Astrocyte (in vitro differentiated cells and primary cell): ENCODE measurements at regions not wholly inside any gene's neighbourhood (a gene's known extent, or its start where the extent isn't known, plus 50 kb on each side); places are given as distances from the start of the nearest gene placed in this dataset.

Experiments used
- DNase-seq: peaks from one replicate; pipeline ENCODE4 v3.0.0-alpha.2; 2010; ENCODE audit warnings: low read depth
- FAIRE-seq: peaks from 2 replicates; lab custom pipeline; 2011; peaks lifted over from hg19 to GRCh38; lab: Jason Lieb, UNC
- H2AFZ ChIP-seq: 2 replicates; pipeline ENCODE4 v1.6.0; 2012; ENCODE audit warnings: low read depth, low read length, inconsistent platforms
- H3K27ac ChIP-seq: 2 replicates; pipeline ENCODE4 v1.5.1; 2011; ENCODE audit warnings: low read depth, low read length, inconsistent platforms
- H3K27me3 ChIP-seq: 2 replicates; pipeline ENCODE4 v1.6.0; 2011; ENCODE audit warnings: low read length, inconsistent platforms; ENCODE audit not compliant: insufficient read depth
- H3K36me3 ChIP-seq: 2 replicates; pipeline ENCODE4 v1.5.1; 2011; ENCODE audit warnings: low read length, inconsistent platforms; ENCODE audit not compliant: insufficient read depth
- H3K4me1 ChIP-seq: 2 replicates; pipeline ENCODE4 v1.5.1; 2011; ENCODE audit warnings: low read length, inconsistent platforms; ENCODE audit not compliant: insufficient read depth
- H3K4me2 ChIP-seq: 2 replicates; pipeline ENCODE4 v1.6.0; 2012; ENCODE audit warnings: low read length, inconsistent platforms
- H3K4me3 ChIP-seq: 2 replicates; pipeline ENCODE4 v1.5.1; 2011; ENCODE audit warnings: low read depth, mild to moderate bottlenecking, low read length, inconsistent platforms; ENCODE audit not compliant: insufficient read depth
- H3K79me2 ChIP-seq: 2 replicates; pipeline ENCODE4 v1.6.0; 2012; ENCODE audit warnings: mild to moderate bottlenecking, low read length, inconsistent platforms; ENCODE audit not compliant: insufficient read depth
- H3K9ac ChIP-seq: 2 replicates; pipeline ENCODE4 v1.6.0; 2012; ENCODE audit warnings: mild to moderate bottlenecking, low read length, inconsistent platforms
- H3K9me3 ChIP-seq: 2 replicates; pipeline ENCODE4 v1.5.1; 2012; ENCODE audit warnings: low read depth, mild to moderate bottlenecking, low read length, inconsistent platforms; ENCODE audit not compliant: insufficient read depth
- H4K20me1 ChIP-seq: 2 replicates; pipeline ENCODE4 v1.6.0; 2012; ENCODE audit warnings: low read length, inconsistent platforms; ENCODE audit not compliant: insufficient read depth
- H3K27ac Mint-ChIP-seq: one replicate; pipeline ENCODE4 v1.8.0; 2021; ENCODE audit warnings: mild to moderate bottlenecking, mixed read lengths; ENCODE audit not compliant: unreplicated experiment
- H3K27me3 Mint-ChIP-seq: one replicate; pipeline ENCODE4 v1.8.0; 2021; ENCODE audit warnings: low read depth, mixed read lengths; ENCODE audit not compliant: unreplicated experiment
- H3K36me3 Mint-ChIP-seq: one replicate; pipeline ENCODE4 v1.8.0; 2021; ENCODE audit warnings: low read depth, mixed read lengths; ENCODE audit not compliant: unreplicated experiment
- H3K4me1 Mint-ChIP-seq: one replicate; pipeline ENCODE4 v1.8.0; 2021; ENCODE audit warnings: low read depth, mixed read lengths; ENCODE audit not compliant: unreplicated experiment
- H3K4me3 Mint-ChIP-seq: one replicate; pipeline ENCODE4 v1.8.0; 2021; ENCODE audit warnings: mild to moderate bottlenecking, moderate library complexity, mixed read lengths; ENCODE audit not compliant: unreplicated experiment
- H3K9me3 Mint-ChIP-seq: one replicate; pipeline ENCODE4 v1.8.0; 2021; ENCODE audit warnings: mild to moderate bottlenecking, mixed read lengths; ENCODE audit not compliant: unreplicated experiment
- CTCF ChIP-seq: IDR thresholded peaks from 2 replicates; pipeline ENCODE4 v1.5.1; 2011; ENCODE audit warnings: low read depth, mild to moderate bottlenecking, inconsistent platforms, low read length, moderate library complexity; ENCODE audit not compliant: insufficient read depth
- EZH2 ChIP-seq: IDR thresholded peaks from 2 replicates; pipeline ENCODE4 v1.6.1; 2012; ENCODE audit warnings: mild to moderate bottlenecking, low read length, inconsistent platforms; ENCODE audit not compliant: insufficient read depth

GRCh38 chr3:111314181-111314873 is 227.7 kb upstream of the CD96 start:
- Mint-ChIP-seq H3K9me3 (no peaks in the 10 kb centered on the region), H3K36me3 (no peaks in the 10 kb centered on the region), H3K4me3 (no peak overlapping the region), H3K27ac (no peak overlapping the region), H3K4me1 (peaks cover 16% of the 10 kb centered on the region), H3K27me3 (no peaks in the 10 kb centered on the region)
- Histone ChIP-seq H3K36me3 (no peaks in the 10 kb centered on the region), H4K20me1 (no peaks in the 10 kb centered on the region), H2AFZ (no peak overlapping the region), H3K9ac (no peak overlapping the region), H3K9me3 (no peaks in the 10 kb centered on the region), H3K79me2 (no peaks in the 10 kb centered on the region), H3K4me2 (no peak overlapping the region), H3K27ac (no peak overlapping the region), H3K27me3 (no peaks in the 10 kb centered on the region), H3K4me1 (peaks cover 19% of the 10 kb centered on the region), H3K4me3 (no peak overlapping the region)
- FAIRE-seq, result peak; percentile 62
- TF ChIP-seq CTCF (no peak), EZH2 (no peak)
- peak; percentile 53 for DNase-seq

- no peak overlapping the region for H3K27ac Mint-ChIP-seq
- H3K4me1 Mint-ChIP-seq, result peaks cover 19% of the 10 kb centered on the region
- no peaks in the 10 kb centered on the region for H4K20me1 ChIP-seq
- H3K9me3 Mint-ChIP-seq, result no peaks in the 10 kb centered on the region
- FAIRE-seq, result peak; percentile 26
- H3K36me3 ChIP-seq, result no peaks in the 10 kb centered on the region
- H3K36me3 Mint-ChIP-seq, result no peaks in the 10 kb centered on the region
- peaks cover 19% of the 10 kb centered on the region for H3K4me1 ChIP-seq
- TF ChIP-seq EZH2 (no peak), CTCF (no peak)
- no peaks in the 10 kb centered on the region for H3K9me3 ChIP-seq
- H3K27me3 Mint-ChIP-seq, result no peaks in the 10 kb centered on the region
- H2AFZ ChIP-seq, result no peak overlapping the region
- no peak overlapping the region for H3K4me2 ChIP-seq
- DNase-seq, result peak; percentile 9
- H3K9ac ChIP-seq, result no peak overlapping the region
- H3K4me3 ChIP-seq, result no peak overlapping the region
- H3K27ac ChIP-seq, result no peak overlapping the region
- no peaks in the 10 kb centered on the region for H3K27me3 ChIP-seq
- H3K4me3 Mint-ChIP-seq, result no peak overlapping the region
- no peaks in the 10 kb centered on the region for H3K79me2 ChIP-seq
Observed at GRCh38 chr3:111314898-111315297, 227.1 kb upstream of the CD96 start.

- peaks cover 21% of the 10 kb centered on the region for H3K4me1 Mint-ChIP-seq
- H3K27ac Mint-ChIP-seq, result no peak overlapping the region
- no peaks in the 10 kb centered on the region for H3K9me3 Mint-ChIP-seq
- Histone ChIP-seq H4K20me1 (no peaks in the 10 kb centered on the region), H3K27ac (no peak overlapping the region), H2AFZ (no peak overlapping the region), H3K9me3 (no peaks in the 10 kb centered on the region), H3K4me2 (peak overlapping the region; percentile 20), H3K9ac (no peak overlapping the region), H3K36me3 (no peaks in the 10 kb centered on the region), H3K4me1 (peaks cover 19% of the 10 kb centered on the region), H3K4me3 (no peak overlapping the region), H3K79me2 (no peaks in the 10 kb centered on the region), H3K27me3 (no peaks in the 10 kb centered on the region)
- H3K4me3 Mint-ChIP-seq, result no peak overlapping the region
- FAIRE-seq (no peak), DNase-seq (peak; percentile 78)
- no peak for TF ChIP-seq CTCF
- TF ChIP-seq EZH2, result no peak
- no peaks in the 10 kb centered on the region for H3K27me3 Mint-ChIP-seq
- no peaks in the 10 kb centered on the region for H3K36me3 Mint-ChIP-seq
Observed at GRCh38 chr3:111315930-111316587, 225.9 kb upstream of the CD96 start.
